Panc1 (cell line): ENCODE measurements at regions not wholly inside any gene's neighbourhood (a gene's known extent, or its start where the extent isn't known, plus 50 kb on each side); places are given as distances from the start of the nearest gene placed in this dataset.

Experiments
- ATAC-seq: fragments of 200-7000 bp; cut with Tn5 transposase; 2 replicates; pipeline ENCODE4 v1.9.1; 2020; ENCODE audit warnings: mild to moderate bottlenecking, moderate library complexity
- BruUV-seq: library from RNA; stranded (reverse); fragments of 400-500 nt; replicated peaks from 2 replicates; lab custom pipeline; 2021; lab: Mats Ljungman, UMichigan
- CTCF ChIA-PET: fragments of 300-600 bp; sonication (Branson Sonifier 250); formaldehyde crosslinking; loops from one replicate; lab custom pipeline; 2022; ENCODE audit warnings: antibody characterized with exemption; lab: Charles Lee
- POLR2A ChIA-PET: fragments of 300-600 bp; sonication (Branson Sonifier 250); formaldehyde crosslinking; loops from one replicate; lab custom pipeline; 2022; ENCODE audit warnings: antibody characterized with exemption; lab: Charles Lee
- DNase-seq: peaks from one replicate; pipeline ENCODE4 v3.0.0-alpha.2; 2010; ENCODE audit warnings: low read depth, low spot score
- H3K27ac ChIP-seq: 2 replicates; pipeline ENCODE4 v1.5.1; 2011; ENCODE audit warnings: mild to moderate bottlenecking, low read length, inconsistent platforms
- H3K27me3 ChIP-seq: fragments of 200-500 bp; sonication (Bioruptor generic); 2 replicates; pipeline ENCODE4 v1.6.0; 2014; ENCODE audit warnings: low read length, inconsistent platforms; ENCODE audit not compliant: control insufficient read depth, insufficient read depth
- H3K36me3 ChIP-seq: fragments of 200-500 bp; sonication (Bioruptor generic); 2 replicates; pipeline ENCODE4 v1.5.1; 2014; ENCODE audit warnings: inconsistent platforms, mild to moderate bottlenecking, low read length, moderate library complexity; ENCODE audit not compliant: control insufficient read depth, insufficient read depth
- H3K4me1 ChIP-seq: 2 replicates; pipeline ENCODE4 v1.5.1; 2011; ENCODE audit warnings: inconsistent platforms, mild to moderate bottlenecking, low read length, moderate library complexity; ENCODE audit not compliant: control insufficient read depth, insufficient read depth
- H3K4me3 ChIP-seq, 2 experiments: 2 replicates each; pipeline ENCODE4 v1.5.1; 2011 to 2012; ENCODE audit warnings: low read depth in 2 of 2, low read length in 2 of 2, mild to moderate bottlenecking in 2 of 2, inconsistent platforms in 1 of 2, moderate library complexity in 1 of 2
- H3K9me3 ChIP-seq: fragments of 200-500 bp; sonication (Bioruptor generic); 2 replicates; pipeline ENCODE4 v1.5.1; 2014; ENCODE audit warnings: low read depth, mild to moderate bottlenecking, inconsistent platforms, low read length, moderate library complexity; ENCODE audit not compliant: control insufficient read depth, insufficient read depth
- CTCF ChIP-seq: fragments of 450-650 bp; IDR thresholded peaks from 2 replicates; pipeline ENCODE4 v1.5.1; 2017; ENCODE audit warnings: mild to moderate bottlenecking
- POLR2AphosphoS5 ChIP-seq: IDR thresholded peaks from 2 replicates; pipeline ENCODE4 v1.6.1; 2012; ENCODE audit warnings: mild to moderate bottlenecking, low read depth, low read length, moderate library complexity
- REST ChIP-seq, 2 experiments: IDR thresholded peaks; 2 replicates each; pipeline ENCODE4 v1.6.1; 2011 to 2012; ENCODE audit warnings: low read depth in 2 of 2, control low read depth in 1 of 2, low read length in 1 of 2, mild to moderate bottlenecking in 1 of 2, moderate library complexity in 1 of 2; ENCODE audit not compliant: insufficient read depth in 1 of 2
- SIN3A ChIP-seq: IDR thresholded peaks from 2 replicates; pipeline ENCODE4 v1.6.1; 2012; ENCODE audit warnings: low read depth, mild to moderate bottlenecking, low read length, moderate library complexity, borderline replicate concordance; ENCODE audit not compliant: insufficient read depth
- TCF7L2 ChIP-seq: IDR thresholded peaks from 2 replicates; pipeline ENCODE4 v1.6.1; 2011; ENCODE audit warnings: mild to moderate bottlenecking, low read depth, low read length, inconsistent platforms
- in situ Hi-C: cut with HindIII; loops from 2 replicates; pipeline ENCODE4 v1.10.0; 2016; ENCODE audit warnings: low sequenced_read_pairs, low pct_unique_long_range_greater_than_20kb
- intact Hi-C: fragments of 100-400 bp; cut with micrococcal nuclease; formaldehyde crosslinking; loops from one replicate; pipeline ENCODE4 v1.10.0; 2022; ENCODE audit not compliant: unreplicated experiment

- POLR2A ChIA-PET, result no interaction called here
- in situ Hi-C loops, result no loop called here
- BruUV-seq, result no TSS peak
Measured at GRCh38 chr16:5385115-5385514, 287.5 kb upstream of the EEF2KMT start.

GRCh38 chr16:5383737-5384136, 286.1 kb upstream of the EEF2KMT start:
- peaks cover 18% of the 10 kb centered on the region for H3K27me3 ChIP-seq
- POLR2A ChIA-PET, result no interaction called here
- in situ Hi-C loops (no loop called here), intact Hi-C loops (no loop called here)
- CTCF ChIA-PET, result no interaction called here
- DNase-seq, result no peak
- H3K4me1 ChIP-seq, result no peaks in the 10 kb centered on the region
- no peak overlapping the region for H3K27ac ChIP-seq
- BruUV-seq, result no TSS peak
- H3K9me3 ChIP-seq, result no peaks in the 10 kb centered on the region
- TF ChIP-seq POLR2AphosphoS5 (no peak), CTCF (no peak), REST (IDR thresholded peaks at IDR 0.05; ENCODE audit: insufficient read depth in 1 of 2, low read depth in 2 of 2, low read length in 1 of 2) (no peak), TCF7L2 (no peak), SIN3A (no peak)
- ATAC-seq, result no peak
- H3K4me3 ChIP-seq, result no peak overlapping the region
- no peaks in the 10 kb centered on the region for H3K36me3 ChIP-seq

More at GRCh38 chr16:5385115-5385514, 287.5 kb upstream of the EEF2KMT start:
- no peaks in the 10 kb centered on the region for H3K4me1 ChIP-seq
- no peak for TF ChIP-seq POLR2AphosphoS5
- TF ChIP-seq CTCF, result no peak
- TF ChIP-seq REST (IDR thresholded peaks at IDR 0.05; ENCODE audit: insufficient read depth in 1 of 2, low read depth in 2 of 2, low read length in 1 of 2), result no peak
- no peak for TF ChIP-seq TCF7L2
- TF ChIP-seq SIN3A, result no peak
- intact Hi-C loops, result no loop called here
- H3K4me3 ChIP-seq, result no peak overlapping the region
- CTCF ChIA-PET, result no interaction called here
- peaks cover 10% of the 10 kb centered on the region for H3K27me3 ChIP-seq
- DNase-seq, result no peak
- H3K27ac ChIP-seq, result no peak overlapping the region
- no peak for ATAC-seq
- no peaks in the 10 kb centered on the region for H3K9me3 ChIP-seq
- H3K36me3 ChIP-seq, result no peaks in the 10 kb centered on the region
